ENCODE measurements at regions not wholly inside any gene's neighbourhood (a gene's known extent, or its start where the extent isn't known, plus 50 kb on each side); places are given as distances from the start of the nearest gene placed in this dataset.
A peak's percentile ranks its signal among the peaks of the same experiment; 100 is the strongest.

- DNase-seq (ENCODE audit: low spot score): no peak
These were observed 68.8 kb upstream of the BCOR start for GRCh38 chrX:40166582-40166981.

GRCh38 chrX:40165861-40166260, 68.1 kb upstream of the BCOR start:
- no peak for DNase-seq (ENCODE audit: low spot score)

- no peak for DNase-seq (ENCODE audit: low spot score)
These were observed 67.4 kb upstream of the BCOR start for GRCh38 chrX:40165206-40165605.

GRCh38 chrX:40164751-40165150, 67.0 kb upstream of the BCOR start:
- no peak for DNase-seq (ENCODE audit: low spot score)

- no peak for DNase-seq (ENCODE audit: low spot score)
These were observed 60.4 kb upstream of the BCOR start for GRCh38 chrX:40158036-40158706.

GRCh38 chrX:40157228-40158035, 59.7 kb upstream of the BCOR start:
- no peak for DNase-seq (ENCODE audit: low spot score)

GRCh38 chrX:40156470-40157227, 58.9 kb upstream of the BCOR start:
- no peak for DNase-seq (ENCODE audit: low spot score)

GRCh38 chrX:40155589-40156469, 58.1 kb upstream of the BCOR start:
- DNase-seq (ENCODE audit: low spot score): no peak

- DNase-seq (ENCODE audit: low spot score): no peak
These were observed 57.3 kb upstream of the BCOR start for GRCh38 chrX:40154853-40155588.

- DNase-seq (ENCODE audit: low spot score): no peak
These were observed 56.6 kb upstream of the BCOR start for GRCh38 chrX:40154250-40154852.

- DNase-seq (ENCODE audit: low spot score): peak; percentile 49
These were observed 55.8 kb upstream of the BCOR start for GRCh38 chrX:40153345-40154249.

GRCh38 chrX:40152741-40153344, 55.1 kb upstream of the BCOR start:
- peak; percentile 52 for DNase-seq (ENCODE audit: low spot score)

GRCh38 chrX:40152173-40152711, 54.5 kb upstream of the BCOR start:
- no peak for DNase-seq (ENCODE audit: low spot score)

GRCh38 chrX:40151211-40152172, 53.7 kb upstream of the BCOR start:
- DNase-seq (ENCODE audit: low spot score): no peak

GRCh38 chrX:40150503-40150902, 52.7 kb upstream of the BCOR start:
- no peak for DNase-seq (ENCODE audit: low spot score)

GRCh38 chrX:40149286-40150175, 51.8 kb upstream of the BCOR start:
- no peak for DNase-seq (ENCODE audit: low spot score)

Data from pons (tissue), 1 donor.